K562 (cell line): ENCODE measurements at regions not wholly inside any gene's neighbourhood (a gene's known extent, or its start where the extent isn't known, plus 50 kb on each side); places are given as distances from the start of the nearest gene placed in this dataset.
A peak's percentile ranks its signal among the peaks of the same experiment; 100 is the strongest.

ENCODE experiments used
- AFF1 ChIP-seq, 2 experiments: fragments of 450-650 bp; IDR thresholded peaks; 2 replicates each; pipeline ENCODE4 v1.6.1; 2018; ENCODE audit warnings: mild to moderate bottlenecking in 2 of 2, low read depth in 1 of 2; ENCODE audit not compliant: partially characterized antibody in 2 of 2
- DLX4 ChIP-seq: fragments of 250-450 bp; sonication (Bioruptor Pico); IDR thresholded peaks from 2 replicates; pipeline ENCODE4 v1.6.1; 2021; ENCODE audit warnings: mild to moderate bottlenecking
- MIER1 ChIP-seq: fragments of 450-650 bp; IDR thresholded peaks from 2 replicates; pipeline ENCODE4 v1.6.1; 2016; ENCODE audit warnings: antibody characterized with exemption, mild to moderate bottlenecking, low read depth
- REST ChIP-seq, 2 experiments: fragments of 450-650 bp; formaldehyde crosslinking in 1 of 2; IDR thresholded peaks; 2 replicates each; pipeline versions ENCODE4 v1.4.0 to v1.6.1; 2014 to 2020; ENCODE audit warnings: mild to moderate bottlenecking in 2 of 2, borderline replicate concordance in 1 of 2, low read depth in 1 of 2
- ZBTB7A ChIP-seq: IDR thresholded peaks from 2 replicates; pipeline ENCODE4 v1.6.1; 2011; ENCODE audit warnings: low read depth, mild to moderate bottlenecking, low read length, moderate library complexity, borderline replicate concordance; ENCODE audit not compliant: control insufficient read depth

GRCh38 chr7:156386097-156386496 lies 254.5 kb upstream of the RNF32 start (continued):
- peak in 1 of 2 experiments; percentile 42 for TF ChIP-seq AFF1 (IDR thresholded peaks at IDR 0.05; ENCODE audit: low read depth in 1 of 2, partially characterized antibody in 2 of 2)
- TF ChIP-seq REST (IDR thresholded peaks at IDR 0.05; ENCODE audit: borderline replicate concordance) = peak; percentile 98
- peak; percentile 89 for TF ChIP-seq REST (CRISPR knock-in tag; IDR thresholded peaks at IDR 0.05; ENCODE audit: low read depth)
- TF ChIP-seq MIER1 = peak; percentile 92
- no peak for TF ChIP-seq DLX4
- 0 out of 2 replicates have a peak, but pooled peaks have one; percentile 24 for TF ChIP-seq ZBTB7A
